Stomach (tissue), 8 donors: ENCODE measurements at regions not wholly inside any gene's neighbourhood (a gene's known extent, or its start where the extent isn't known, plus 50 kb on each side); places are given as distances from the start of the nearest gene placed in this dataset.

Source experiments
- DNase-seq, 2 donors: peaks; one replicate each; pipeline versions ENCODE4 v3.0.0 to v3.0.0-alpha.2; 2013 to 2019
- H3K27ac ChIP-seq, 5 donors: fragments of 200-600 bp in 4 of 5; sonication (generic) in 4 of 5; one replicate each; pipeline ENCODE4 v1.5.1; 2013 to 2019; ENCODE audit warnings: mild to moderate bottlenecking in 1 of 5, moderate library complexity in 1 of 5
- H3K27me3 ChIP-seq, 3 donors: fragments of 200-600 bp; sonication (generic); one replicate each; pipeline ENCODE4 v1.5.1; 2017 to 2019; ENCODE audit warnings: mixed run types in 1 of 3
- H3K36me3 ChIP-seq, 4 donors: fragments of 200-600 bp; sonication (generic); 1 replicate in 3 of 4; 2 replicates in 1 of 4; pipeline ENCODE4 v1.5.1; 2016 to 2019
- H3K4me1 ChIP-seq, 4 donors: fragments of 200-600 bp; sonication (generic); one replicate each; pipeline ENCODE4 v1.5.1; 2016 to 2019
- H3K4me3 ChIP-seq, 4 donors: fragments of 200-600 bp; sonication (generic) in 3 of 4; one replicate each; pipeline ENCODE4 v1.5.1; 2016 to 2019; ENCODE audit warnings: mild to moderate bottlenecking in 1 of 4
- H3K9me3 ChIP-seq, 4 donors: fragments of 200-600 bp; sonication (generic); one replicate each; pipeline ENCODE4 v1.5.1; 2016 to 2019
- EP300 ChIP-seq: sonication (generic); formaldehyde crosslinking; IDR thresholded peaks from one replicate; pipeline ENCODE4 v1.6.1; 2017; ENCODE audit warnings: antibody characterized with exemption
- POLR2A ChIP-seq, 4 donors: fragments of 450-650 bp; IDR thresholded peaks; one replicate each; pipeline ENCODE4 v1.6.1; 2016; ENCODE audit warnings: antibody characterized with exemption in 4 of 4, control low read depth in 2 of 4, mild to moderate bottlenecking in 1 of 4, moderate library complexity in 1 of 4
- POLR2AphosphoS5 ChIP-seq, 3 donors: sonication (generic); formaldehyde crosslinking; IDR thresholded peaks; one replicate each; pipeline ENCODE4 v1.6.1; 2016; ENCODE audit warnings: antibody characterized with exemption in 3 of 3
- WGBS, 5 donors: extraction: QIAGEN DNeasy Blood & Tissue Kit in 3 of 5; methylation state at CpG; one replicate each; pipeline versions ENCODE4 v1.1.5 to v1.1.7; 2013 to 2018; 5-methylcytosine and 5-hydroxymethylcytosine counted together
- intact Hi-C: fragments of 100-400 bp; cut with DNase I; formaldehyde crosslinking; loops from one replicate; pipeline ENCODE4 v1.15.1; 2023; ENCODE audit warnings: low total_unique reads
- TF ChIP-seq, protein P1 (sequence below), 7 experiments: fragments of 450-650 bp in 4 of 7; fragments of 200-600 bp in 3 of 7; sonication (generic) in 3 of 7; IDR thresholded peaks; one replicate each; pipeline ENCODE4 v1.5.1; 2016 to 2019; ENCODE audit warnings: antibody characterized with exemption in 7 of 7, control low read depth in 2 of 7, mild to moderate bottlenecking in 1 of 7
- donor health status: healthy with polysubstance abuse.
- donor health status: Bipolar disorder and iron deficiency.
- donor health status: healthy.

- no peaks in the 10 kb centered on the region for H3K9me3 ChIP-seq
- peak; percentile 38 to 55 for DNase-seq
- no peaks in the 10 kb centered on the region for H3K27me3 ChIP-seq
- H3K36me3 ChIP-seq, result no peaks in the 10 kb centered on the region
- peak overlapping the region in 2 of 5 donors; percentile 7 to 22 for H3K27ac ChIP-seq
- intact Hi-C loops, result no loop called here
- WGBS, 5 donors, result 22 to 31% (median 25%) methylated on average over 4 of the region's 4 CpGs
- peak in 1 of 3 donors; percentile 55 for TF ChIP-seq POLR2AphosphoS5 (IDR thresholded peaks at IDR 0.05)
- no peak for TF ChIP-seq POLR2A (IDR thresholded peaks at IDR 0.05)
- no peak for TF ChIP-seq EP300
- no peak overlapping the region for H3K4me3 ChIP-seq
- H3K4me1 ChIP-seq, result peaks cover 6 to 32% (median 10%) of the 10 kb centered on the region in 4 donors
Observed at GRCh38 chr14:58808828-58809227, 171.1 kb downstream of the DACT1 start.

- peaks cover 6 to 32% (median 10%) of the 10 kb centered on the region in 4 donors for H3K4me1 ChIP-seq
- no peaks in the 10 kb centered on the region for H3K36me3 ChIP-seq
- TF ChIP-seq, protein P1, sequence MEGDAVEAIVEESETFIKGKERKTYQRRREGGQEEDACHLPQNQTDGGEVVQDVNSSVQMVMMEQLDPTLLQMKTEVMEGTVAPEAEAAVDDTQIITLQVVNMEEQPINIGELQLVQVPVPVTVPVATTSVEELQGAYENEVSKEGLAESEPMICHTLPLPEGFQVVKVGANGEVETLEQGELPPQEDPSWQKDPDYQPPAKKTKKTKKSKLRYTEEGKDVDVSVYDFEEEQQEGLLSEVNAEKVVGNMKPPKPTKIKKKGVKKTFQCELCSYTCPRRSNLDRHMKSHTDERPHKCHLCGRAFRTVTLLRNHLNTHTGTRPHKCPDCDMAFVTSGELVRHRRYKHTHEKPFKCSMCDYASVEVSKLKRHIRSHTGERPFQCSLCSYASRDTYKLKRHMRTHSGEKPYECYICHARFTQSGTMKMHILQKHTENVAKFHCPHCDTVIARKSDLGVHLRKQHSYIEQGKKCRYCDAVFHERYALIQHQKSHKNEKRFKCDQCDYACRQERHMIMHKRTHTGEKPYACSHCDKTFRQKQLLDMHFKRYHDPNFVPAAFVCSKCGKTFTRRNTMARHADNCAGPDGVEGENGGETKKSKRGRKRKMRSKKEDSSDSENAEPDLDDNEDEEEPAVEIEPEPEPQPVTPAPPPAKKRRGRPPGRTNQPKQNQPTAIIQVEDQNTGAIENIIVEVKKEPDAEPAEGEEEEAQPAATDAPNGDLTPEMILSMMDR (IDR thresholded peaks at IDR 0.05), result no peak
- TF ChIP-seq POLR2A (IDR thresholded peaks at IDR 0.05) (no peak), EP300 (no peak), POLR2AphosphoS5 (IDR thresholded peaks at IDR 0.05) (no peak)
- DNase-seq, result no peak
- H3K27me3 ChIP-seq, result no peaks in the 10 kb centered on the region
- 43 to 80% (median 78%) methylated on average over 1 of the region's 1 CpG for WGBS, 5 donors
- no peak overlapping the region for H3K4me3 ChIP-seq
- H3K9me3 ChIP-seq, result no peaks in the 10 kb centered on the region
- no peak overlapping the region for H3K27ac ChIP-seq
- intact Hi-C loops, result no loop called here
Observed at GRCh38 chr14:58809520-58809919, 171.8 kb downstream of the DACT1 start.

DNA sequence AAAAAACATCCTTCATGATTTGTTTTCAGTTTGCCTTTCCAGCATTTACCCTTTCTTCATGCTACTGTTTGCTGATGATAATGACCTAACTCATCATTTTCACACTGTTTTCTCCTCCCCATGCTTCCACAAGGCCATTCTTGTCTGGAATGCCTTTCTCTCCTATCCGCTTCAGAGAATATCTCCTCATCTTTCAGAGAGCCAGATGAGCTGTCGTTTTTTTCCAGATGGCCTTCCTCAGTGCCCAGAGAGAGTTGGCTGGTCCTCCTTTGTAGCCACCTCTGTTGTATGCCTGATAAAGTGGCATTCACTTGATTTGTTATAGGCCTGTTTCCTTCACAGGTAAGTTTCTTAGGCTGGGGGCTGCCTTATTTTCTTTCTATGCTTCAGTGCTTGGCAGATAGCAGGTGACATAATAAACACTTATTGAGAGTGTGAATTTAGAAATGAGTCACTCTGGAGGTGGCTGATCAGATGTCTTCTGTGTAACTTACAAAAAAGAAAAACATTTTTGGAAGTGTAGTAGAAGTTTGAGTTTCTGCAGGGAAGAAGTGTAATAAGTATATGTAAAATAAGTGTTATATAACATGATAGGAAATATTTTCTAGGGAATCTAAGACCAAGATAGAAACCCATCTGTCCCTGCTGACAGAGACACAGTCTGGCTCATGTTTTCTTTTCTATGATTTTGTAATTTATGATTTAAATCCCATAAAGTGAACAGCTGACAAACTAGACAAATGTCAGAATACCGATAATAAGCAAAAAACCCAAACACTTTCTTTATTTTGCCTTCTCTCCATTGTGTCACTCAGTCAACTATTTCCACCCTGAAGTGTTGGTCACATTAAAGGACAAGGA lies 174.5 kb downstream of the DACT1 start:
- WGBS, 5 donors, result 82 to 87% (median 85%) methylated on average over 3 of the region's 3 CpGs

GRCh38 chr14:58813745-58814144 lies 176.0 kb downstream of the DACT1 start:
- no peak for TF ChIP-seq POLR2AphosphoS5 (IDR thresholded peaks at IDR 0.05)
- TF ChIP-seq, protein P1 (IDR thresholded peaks at IDR 0.05), result no peak
- TF ChIP-seq EP300, result no peak
- no peak for TF ChIP-seq POLR2A (IDR thresholded peaks at IDR 0.05)
- no peak for DNase-seq
- H3K27ac ChIP-seq, result no peak overlapping the region
- H3K9me3 ChIP-seq, result no peaks in the 10 kb centered on the region
- 62 to 72% (median 68%) methylated on average over 2 of the region's 2 CpGs for WGBS, 5 donors
- intact Hi-C loops, result no loop called here
- H3K36me3 ChIP-seq, result no peaks in the 10 kb centered on the region
- H3K27me3 ChIP-seq, result no peaks in the 10 kb centered on the region
- peaks cover 0 to 5% (median 2%) of the 10 kb centered on the region in 4 donors for H3K4me1 ChIP-seq
- H3K4me3 ChIP-seq, result no peak overlapping the region

More for the DNA sequence above, 174.5 kb downstream of the DACT1 start:
- Histone ChIP-seq H3K27me3 (no peaks in the 10 kb centered on the region), H3K9me3 (no peaks in the 10 kb centered on the region), H3K4me1 (peaks cover 0 to 12% (median 6%) of the 10 kb centered on the region in 4 donors), H3K36me3 (no peaks in the 10 kb centered on the region), H3K27ac (no peak overlapping the region), H3K4me3 (no peak overlapping the region)
- DNase-seq, result no peak
- TF ChIP-seq POLR2AphosphoS5 (IDR thresholded peaks at IDR 0.05) (no peak), POLR2A (IDR thresholded peaks at IDR 0.05) (no peak), EP300 (no peak)
- TF ChIP-seq, protein P1 (IDR thresholded peaks at IDR 0.05), result no peak
- intact Hi-C loops, result no loop called here

- H3K4me1 ChIP-seq, result no peaks in the 10 kb centered on the region
- no peaks in the 10 kb centered on the region for H3K27me3 ChIP-seq
- intact Hi-C loops, result no loop called here
- 95 to 98% (median 97%) methylated on average over 3 of the region's 3 CpGs for WGBS, 5 donors
- no peak for DNase-seq
- TF ChIP-seq POLR2AphosphoS5 (IDR thresholded peaks at IDR 0.05) (no peak), POLR2A (IDR thresholded peaks at IDR 0.05) (no peak), EP300 (no peak)
- TF ChIP-seq, protein P1 (IDR thresholded peaks at IDR 0.05), result no peak
- no peak overlapping the region for H3K4me3 ChIP-seq
- H3K36me3 ChIP-seq, result no peaks in the 10 kb centered on the region
- H3K27ac ChIP-seq, result no peak overlapping the region
- no peaks in the 10 kb centered on the region for H3K9me3 ChIP-seq
Observed at GRCh38 chr14:58814466-58814865, 176.7 kb downstream of the DACT1 start.
